Keratinocyte (primary cell): ENCODE measurements at regions not wholly inside any gene's neighbourhood (a gene's known extent, or its start where the extent isn't known, plus 50 kb on each side); places are given as distances from the start of the nearest gene placed in this dataset.

Source experiments
- DNase-seq: peaks from one replicate; pipeline ENCODE4 v3.0.0-alpha.2; 2011; ENCODE audit warnings: low read depth, missing footprints, low spot score
- FAIRE-seq: peaks from 2 replicates; lab custom pipeline; 2011; peaks lifted over from hg19 to GRCh38; lab: Jason Lieb, UNC
- H2AFZ ChIP-seq: 2 replicates; pipeline ENCODE4 v1.6.0; 2012; ENCODE audit warnings: low read length, control low read depth, inconsistent platforms; ENCODE audit not compliant: control insufficient read depth
- H3K27ac ChIP-seq: 2 replicates; pipeline ENCODE4 v1.5.1; 2011; ENCODE audit warnings: low read length; ENCODE audit not compliant: control insufficient read depth, insufficient read depth
- H3K27me3 ChIP-seq: 3 replicates; pipeline ENCODE4 v1.6.0; 2011; ENCODE audit warnings: low read length; ENCODE audit not compliant: control insufficient read depth, insufficient read depth; ENCODE audit errors: extremely low read depth
- H3K36me3 ChIP-seq, 2 experiments: 2 replicates in 1 of 2; 3 replicates in 1 of 2; pipeline ENCODE4 v1.5.1; 2011; ENCODE audit warnings: low read length in 2 of 2, mild to moderate bottlenecking in 1 of 2; ENCODE audit not compliant: control insufficient read depth in 2 of 2, insufficient read depth in 2 of 2; ENCODE audit errors: extremely low read depth in 1 of 2
- H3K4me1 ChIP-seq: 3 replicates; pipeline ENCODE4 v1.5.1; 2011; ENCODE audit warnings: low read length; ENCODE audit not compliant: control insufficient read depth, insufficient read depth; ENCODE audit errors: extremely low read depth
- H3K4me2 ChIP-seq: 3 replicates; pipeline ENCODE4 v1.6.0; 2011; ENCODE audit warnings: low read depth, low read length; ENCODE audit not compliant: control insufficient read depth, insufficient read depth; ENCODE audit errors: extremely low read depth
- H3K4me3 ChIP-seq, 3 experiments: fragments of 200-600 bp in 1 of 3; sonication (generic) in 1 of 3; 2 replicates in 2 of 3; 3 replicates in 1 of 3; pipeline ENCODE4 v1.5.1; 2011 to 2016; ENCODE audit warnings: low read length in 3 of 3, mild to moderate bottlenecking in 3 of 3, control low read depth in 2 of 3, inconsistent platforms in 1 of 3, low read depth in 1 of 3, mixed read lengths in 1 of 3, mixed run types in 1 of 3, moderate library complexity in 1 of 3; ENCODE audit not compliant: control insufficient read depth in 2 of 3, insufficient read depth in 2 of 3; ENCODE audit errors: extremely low read depth in 1 of 3
- H3K79me2 ChIP-seq: 2 replicates; pipeline ENCODE4 v1.6.0; 2012; ENCODE audit warnings: low read length; ENCODE audit not compliant: control insufficient read depth, insufficient read depth
- H3K9ac ChIP-seq: 3 replicates; pipeline ENCODE4 v1.6.0; 2011; ENCODE audit warnings: low read length; ENCODE audit not compliant: control insufficient read depth, insufficient read depth; ENCODE audit errors: extremely low read depth
- H3K9me1 ChIP-seq: 3 replicates; pipeline ENCODE4 v1.6.0; 2011; ENCODE audit warnings: low read length; ENCODE audit not compliant: control insufficient read depth, insufficient read depth; ENCODE audit errors: extremely low read depth
- H3K9me3 ChIP-seq: 2 replicates; pipeline ENCODE4 v1.5.1; 2012; ENCODE audit warnings: low read depth, low read length; ENCODE audit not compliant: control insufficient read depth
- H4K20me1 ChIP-seq: 3 replicates; pipeline ENCODE4 v1.6.0; 2011; ENCODE audit warnings: low read length; ENCODE audit not compliant: control insufficient read depth, insufficient read depth; ENCODE audit errors: extremely low read depth
- CTCF ChIP-seq, 3 experiments: IDR thresholded peaks in 1 of 3; conservative IDR thresholded peaks in 1 of 3; optimal IDR thresholded peaks in 1 of 3; 2 replicates in 2 of 3; 3 replicates in 1 of 3; pipeline versions ENCODE3 to v1.5.1; 2011; ENCODE audit warnings: low read length in 3 of 3, mild to moderate bottlenecking in 3 of 3, moderate library complexity in 2 of 3, control low read depth in 1 of 3, inconsistent platforms in 1 of 3; ENCODE audit not compliant: insufficient read depth in 2 of 3; ENCODE audit errors: extremely low read depth in 1 of 3
- EZH2 ChIP-seq: IDR thresholded peaks from one replicate; pipeline ENCODE4 v1.6.1; 2012; ENCODE audit warnings: inconsistent platforms, mild to moderate bottlenecking, low read length, moderate library complexity
- dilution Hi-C: fragments of 300-500 bp; cut with MboI; formaldehyde crosslinking; loops from one replicate; pipeline ENCODE4 v1.7.0; 2020; ENCODE audit warnings: low sequenced_read_pairs; ENCODE audit not compliant: extremely low pct_ligation_motif_present

- dilution Hi-C loops = no loop called here
- TF ChIP-seq CTCF (optimal IDR thresholded peaks at IDR 0.05 in 1 of 3, IDR thresholded peaks at IDR 0.05 in 1 of 3, conservative IDR thresholded peaks at IDR 0.05 in 1 of 3; ENCODE audit: extremely low read depth in 1 of 3, insufficient read depth in 2 of 3, low read length in 3 of 3) (no peak), EZH2 (no peak)
- Histone ChIP-seq H3K27ac (no peak overlapping the region), H3K9me3 (no peaks in the 10 kb centered on the region), H4K20me1 (no peaks in the 10 kb centered on the region), H3K27me3 (no peaks in the 10 kb centered on the region), H3K4me1 (no peaks in the 10 kb centered on the region), H3K36me3 (no peaks in the 10 kb centered on the region), H3K4me3 (no peak overlapping the region), H2AFZ (no peak overlapping the region), H3K79me2 (no peaks in the 10 kb centered on the region), H3K9me1 (no peaks in the 10 kb centered on the region), H3K4me2 (no peak overlapping the region), H3K9ac (no peak overlapping the region)
- FAIRE-seq (no peak), DNase-seq (no peak)
These were observed 74.1 kb upstream of the C10orf90 start for GRCh38 chr10:126744571-126744970.

GRCh38 chr10:126749015-126749655 is 78.6 kb upstream of the C10orf90 start:
- H2AFZ ChIP-seq = no peak overlapping the region
- H3K4me1 ChIP-seq = no peaks in the 10 kb centered on the region
- TF ChIP-seq CTCF (optimal IDR thresholded peaks at IDR 0.05 in 1 of 3, IDR thresholded peaks at IDR 0.05 in 1 of 3, conservative IDR thresholded peaks at IDR 0.05 in 1 of 3; ENCODE audit: extremely low read depth in 1 of 3, insufficient read depth in 2 of 3, low read length in 3 of 3) = peak; percentile 76 to 97 (median 83)
- no peak for TF ChIP-seq EZH2
- DNase-seq = peak; percentile 11
- H3K36me3 ChIP-seq = no peaks in the 10 kb centered on the region
- no peak overlapping the region for H3K27ac ChIP-seq
- dilution Hi-C loops = no loop called here
- H3K9me3 ChIP-seq = no peaks in the 10 kb centered on the region
- no peak for FAIRE-seq
- H3K9ac ChIP-seq = no peak overlapping the region
- no peaks in the 10 kb centered on the region for H3K9me1 ChIP-seq
- no peaks in the 10 kb centered on the region for H3K27me3 ChIP-seq
- H4K20me1 ChIP-seq = no peaks in the 10 kb centered on the region
- H3K4me3 ChIP-seq = no peak overlapping the region
- H3K4me2 ChIP-seq = no peak overlapping the region
- H3K79me2 ChIP-seq = no peaks in the 10 kb centered on the region
